ENCODE measurements at regions not wholly inside any gene's neighbourhood (a gene's known extent, or its start where the extent isn't known, plus 50 kb on each side); places are given as distances from the start of the nearest gene placed in this dataset.

GRCh38 chr1:78319603-78320002 lies 171.2 kb upstream of the PTGFR start:
- Mint-ChIP-seq H3K27ac (no peak overlapping the region), H3K36me3 (ENCODE audit: low read depth) (no peaks in the 10 kb centered on the region), H3K4me1 (no peaks in the 10 kb centered on the region), H3K9me3 (no peaks in the 10 kb centered on the region), H3K27me3 (no peaks in the 10 kb centered on the region), H3K4me3 (no peak overlapping the region)
- intact Hi-C loops (cut with micrococcal nuclease), result no loop called here
- DNase-seq, result no peak
- TF ChIP-seq, protein P1, sequence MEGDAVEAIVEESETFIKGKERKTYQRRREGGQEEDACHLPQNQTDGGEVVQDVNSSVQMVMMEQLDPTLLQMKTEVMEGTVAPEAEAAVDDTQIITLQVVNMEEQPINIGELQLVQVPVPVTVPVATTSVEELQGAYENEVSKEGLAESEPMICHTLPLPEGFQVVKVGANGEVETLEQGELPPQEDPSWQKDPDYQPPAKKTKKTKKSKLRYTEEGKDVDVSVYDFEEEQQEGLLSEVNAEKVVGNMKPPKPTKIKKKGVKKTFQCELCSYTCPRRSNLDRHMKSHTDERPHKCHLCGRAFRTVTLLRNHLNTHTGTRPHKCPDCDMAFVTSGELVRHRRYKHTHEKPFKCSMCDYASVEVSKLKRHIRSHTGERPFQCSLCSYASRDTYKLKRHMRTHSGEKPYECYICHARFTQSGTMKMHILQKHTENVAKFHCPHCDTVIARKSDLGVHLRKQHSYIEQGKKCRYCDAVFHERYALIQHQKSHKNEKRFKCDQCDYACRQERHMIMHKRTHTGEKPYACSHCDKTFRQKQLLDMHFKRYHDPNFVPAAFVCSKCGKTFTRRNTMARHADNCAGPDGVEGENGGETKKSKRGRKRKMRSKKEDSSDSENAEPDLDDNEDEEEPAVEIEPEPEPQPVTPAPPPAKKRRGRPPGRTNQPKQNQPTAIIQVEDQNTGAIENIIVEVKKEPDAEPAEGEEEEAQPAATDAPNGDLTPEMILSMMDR (IDR thresholded peaks at IDR 0.05), result no peak
- POLR2A ChIA-PET, result no interaction called here
- CTCF ChIA-PET, result no interaction called here
- ATAC-seq (ENCODE audit: low read depth), result no peak

GRCh38 chr1:78322928-78323680 lies 167.7 kb upstream of the PTGFR start:
- CTCF ChIA-PET, result no interaction called here
- ATAC-seq (ENCODE audit: low read depth) (no peak), DNase-seq (no peak)
- intact Hi-C loops (cut with micrococcal nuclease), result no loop called here
- Mint-ChIP-seq H3K27ac (no peak overlapping the region), H3K27me3 (no peaks in the 10 kb centered on the region), H3K9me3 (no peaks in the 10 kb centered on the region), H3K36me3 (ENCODE audit: low read depth) (no peaks in the 10 kb centered on the region), H3K4me3 (no peak overlapping the region), H3K4me1 (no peaks in the 10 kb centered on the region)
- TF ChIP-seq, protein P1 (IDR thresholded peaks at IDR 0.05), result no peak
- POLR2A ChIA-PET, result no interaction called here

DNA sequence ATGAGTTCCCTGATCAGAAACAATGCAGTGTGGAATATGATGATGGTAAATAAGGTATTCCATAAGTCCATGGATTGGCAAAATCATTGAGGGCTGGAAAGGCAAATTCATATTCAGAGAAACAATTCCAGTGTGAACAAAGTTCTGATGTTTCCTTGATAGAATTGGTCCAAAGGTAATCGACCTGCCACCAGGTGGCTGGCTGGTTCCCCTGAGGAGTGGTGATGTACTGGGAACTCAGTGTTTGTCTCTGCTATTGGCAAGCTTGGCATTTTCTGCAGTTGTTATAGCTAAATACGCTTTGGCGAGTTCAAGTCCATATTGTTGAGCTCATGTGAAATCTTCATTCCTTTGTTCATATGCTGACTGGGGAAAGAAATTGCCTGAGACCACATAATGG lies 165.5 kb upstream of the PTGFR start:
- Mint-ChIP-seq H3K4me3 (no peak overlapping the region), H3K27me3 (no peaks in the 10 kb centered on the region), H3K36me3 (ENCODE audit: low read depth) (no peaks in the 10 kb centered on the region), H3K9me3 (no peaks in the 10 kb centered on the region), H3K4me1 (no peaks in the 10 kb centered on the region), H3K27ac (no peak overlapping the region)
- intact Hi-C loops (cut with micrococcal nuclease), result no loop called here
- DNase-seq (no peak), ATAC-seq (ENCODE audit: low read depth) (no peak)
- TF ChIP-seq, protein P1 (IDR thresholded peaks at IDR 0.05), result no peak
- ChIA-PET CTCF (interaction anchor here (1.3 kb wide), 1 partner anchor 8 kb away, joined by 4 read pairs; no protein-coding TSS in a partner anchor), POLR2A (no interaction called here)

GRCh38 chr1:78329475-78329874 lies 161.3 kb upstream of the PTGFR start:
- no peaks in the 10 kb centered on the region for H3K9me3 Mint-ChIP-seq
- no peaks in the 10 kb centered on the region for H3K27me3 Mint-ChIP-seq
- POLR2A ChIA-PET, result no interaction called here
- ATAC-seq (ENCODE audit: low read depth), result no peak
- no peak for DNase-seq
- TF ChIP-seq, protein P1 (IDR thresholded peaks at IDR 0.05), result no peak
- no peaks in the 10 kb centered on the region for H3K36me3 Mint-ChIP-seq (ENCODE audit: low read depth)
- H3K27ac Mint-ChIP-seq, result no peak overlapping the region
- intact Hi-C loops (cut with micrococcal nuclease), result no loop called here
- H3K4me3 Mint-ChIP-seq, result no peak overlapping the region
- no peaks in the 10 kb centered on the region for H3K4me1 Mint-ChIP-seq
- CTCF ChIA-PET, result no interaction called here

GRCh38 chr1:78331799-78332198 lies 159.0 kb upstream of the PTGFR start:
- intact Hi-C loops (cut with micrococcal nuclease), result no loop called here
- Mint-ChIP-seq H3K4me1 (no peaks in the 10 kb centered on the region), H3K4me3 (no peak overlapping the region), H3K36me3 (ENCODE audit: low read depth) (no peaks in the 10 kb centered on the region), H3K27ac (no peak overlapping the region), H3K27me3 (no peaks in the 10 kb centered on the region), H3K9me3 (no peaks in the 10 kb centered on the region)
- DNase-seq (no peak), ATAC-seq (ENCODE audit: low read depth) (no peak)
- TF ChIP-seq, protein P1 (IDR thresholded peaks at IDR 0.05), result no peak
- ChIA-PET CTCF (no interaction called here), POLR2A (no interaction called here)
